GM21447 (cell line): ENCODE measurements at regions not wholly inside any gene's neighbourhood (a gene's known extent, or its start where the extent isn't known, plus 50 kb on each side); places are given as distances from the start of the nearest gene placed in this dataset.
"Not testable (repeated sequence)": the region's sequence is repeated elsewhere in the genome, so short reads cannot be mapped to it uniquely, and the experiment has no call there.

Source experiments
- ATAC-seq: cut with Tn5 transposase; IDR thresholded peaks from one replicate; pipeline ENCODE4 v1.9.1; 2021; ENCODE audit not compliant: unreplicated experiment

DNA sequence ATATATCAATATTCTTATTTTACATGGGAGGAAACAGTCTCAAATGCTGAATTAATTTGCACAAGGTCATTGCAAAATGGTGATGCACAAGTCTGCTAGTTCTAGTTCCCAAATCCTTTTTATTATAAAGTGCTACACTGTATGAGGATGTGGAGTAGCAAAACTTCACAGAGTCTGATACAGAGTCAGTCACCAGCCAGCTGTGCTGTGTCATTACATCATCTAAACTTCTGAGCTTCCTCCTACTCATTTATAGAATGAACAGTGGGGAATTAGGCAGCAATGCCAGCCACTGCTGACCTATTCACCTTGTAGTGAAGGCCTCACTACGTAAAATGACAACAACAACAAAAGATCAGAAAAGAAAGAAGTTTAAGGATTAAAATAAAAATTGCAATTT is 357.8 kb downstream of the TMEM167A start:
- no peak for ATAC-seq

DNA sequence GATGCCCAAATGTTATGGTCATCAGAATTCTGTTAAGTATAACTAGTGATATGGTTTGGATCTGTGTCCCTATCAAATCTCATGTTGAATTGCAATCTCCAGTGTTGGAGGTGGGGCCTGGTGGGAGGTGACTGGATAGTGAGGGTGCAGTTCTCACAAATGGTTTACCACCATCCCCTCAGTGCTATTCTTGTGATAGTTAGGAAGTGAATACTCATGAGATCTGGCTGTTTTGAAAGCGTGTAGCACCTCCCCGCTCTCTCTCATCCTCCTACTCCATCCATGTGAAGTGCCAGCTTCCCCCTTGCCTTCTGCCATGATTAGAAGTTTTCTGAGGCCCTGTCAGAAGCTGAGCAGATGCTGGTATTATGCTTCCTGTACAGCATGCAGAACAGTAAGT is 359.5 kb downstream of the TMEM167A start:
- no peak for ATAC-seq

DNA sequence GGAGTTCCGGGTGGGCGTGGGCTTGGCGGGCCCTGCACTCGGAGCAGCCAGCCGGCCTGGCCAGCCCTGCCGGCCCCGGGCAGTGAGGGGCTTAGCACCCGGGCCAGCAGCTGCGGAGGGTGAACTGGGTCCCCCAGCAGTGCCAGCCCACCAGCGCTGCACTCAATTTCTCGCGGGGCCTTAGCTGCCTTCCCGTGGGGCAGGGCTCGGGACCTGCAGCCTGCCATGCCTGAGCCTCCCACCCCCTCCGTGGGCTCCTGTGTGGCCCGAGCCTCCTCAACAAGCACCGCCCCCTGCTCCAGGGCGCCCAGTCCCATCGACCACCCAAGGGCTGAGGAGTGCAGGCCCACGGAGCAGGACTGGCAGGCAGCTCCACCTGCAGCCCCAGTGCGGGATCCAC is 362.5 kb downstream of the TMEM167A start:
- not testable (repeated sequence) for ATAC-seq

- ATAC-seq, result no peak
Measured at GRCh38 chr5:82713811-82714210, 363.4 kb downstream of the TMEM167A start.

DNA sequence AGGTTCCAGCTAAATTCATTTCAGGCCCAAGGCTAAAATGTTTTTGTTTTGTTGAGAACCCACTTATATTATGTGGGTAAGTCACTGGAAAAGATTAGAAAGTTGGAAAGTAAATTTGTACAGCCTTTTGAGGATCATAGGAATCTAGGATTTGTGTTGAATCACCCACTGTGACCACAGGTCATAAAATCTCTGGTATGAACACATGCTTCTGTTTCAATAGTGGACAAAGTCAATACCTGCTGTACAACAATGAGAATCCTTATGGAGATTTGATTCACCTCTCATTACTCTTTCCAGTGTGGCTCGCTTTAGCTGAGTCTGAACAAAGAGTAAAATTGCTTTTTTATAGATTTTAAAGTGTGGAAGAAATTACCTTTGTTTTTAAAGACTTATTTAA is 369.5 kb downstream of the TMEM167A start:
- no peak for ATAC-seq

GRCh38 chr5:82704381-82704780 is 372.8 kb downstream of the TMEM167A start:
- no peak for ATAC-seq

DNA sequence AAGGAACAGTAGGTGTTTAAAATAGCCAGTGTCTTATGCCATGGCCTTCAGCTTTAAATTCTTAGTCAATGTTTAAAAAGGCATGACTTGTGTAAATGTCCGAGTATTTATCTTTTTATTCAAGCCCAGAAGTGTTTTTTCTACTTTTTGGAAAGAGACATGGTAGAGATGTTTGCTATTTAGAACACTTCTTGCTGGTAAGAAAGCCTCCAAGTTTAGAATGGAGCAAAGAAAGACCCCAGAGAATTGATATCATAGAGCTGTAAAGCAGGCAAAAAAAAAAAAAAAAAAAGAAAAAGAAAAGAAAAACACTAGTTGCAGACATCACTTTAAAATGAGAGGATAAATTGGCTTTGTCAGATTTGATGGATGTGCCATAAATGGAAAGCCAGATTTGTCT is 375.1 kb downstream of the TMEM167A start:
- no peak for ATAC-seq

DNA sequence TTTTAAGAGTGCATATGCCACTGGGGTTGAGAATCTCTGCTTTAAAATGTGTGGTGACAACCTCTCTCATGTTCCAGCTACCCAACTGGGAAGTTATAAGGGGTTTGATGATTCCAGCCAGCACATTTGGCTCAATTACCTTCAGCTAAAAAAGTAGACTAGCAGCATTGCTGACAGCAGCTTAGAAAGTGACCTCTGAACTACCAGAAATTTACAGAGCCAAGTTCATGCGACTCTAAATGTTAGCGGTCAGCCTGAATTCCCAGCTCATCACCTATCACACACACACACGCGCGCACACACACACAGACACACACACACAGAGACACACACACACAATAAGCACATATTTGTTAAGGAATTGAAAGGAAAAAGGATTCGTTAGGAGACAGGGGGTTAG is 377.5 kb downstream of the TMEM167A start:
- ATAC-seq, result no peak

DNA sequence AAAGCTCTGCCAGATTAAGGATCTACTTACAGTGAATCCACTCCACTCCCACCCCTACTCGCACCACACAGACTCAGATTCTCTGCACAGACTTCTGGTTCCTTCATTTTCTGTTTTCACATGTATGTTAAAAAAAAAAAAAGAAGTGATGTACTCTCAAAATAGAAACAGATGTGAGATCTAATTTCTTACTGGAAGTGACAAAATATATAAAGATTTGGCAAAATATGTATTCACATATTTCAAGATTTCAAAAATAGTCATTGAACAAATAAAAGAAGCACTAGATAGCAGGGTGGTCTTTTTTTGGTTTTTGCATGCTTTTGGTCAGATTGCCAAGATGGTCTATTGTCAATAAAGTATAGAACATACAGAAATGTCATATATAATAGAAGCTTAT is 379.2 kb downstream of the TMEM167A start:
- ATAC-seq, result no peak

GRCh38 chr5:82694711-82695285 is 382.4 kb downstream of the TMEM167A start:
- no peak for ATAC-seq

DNA sequence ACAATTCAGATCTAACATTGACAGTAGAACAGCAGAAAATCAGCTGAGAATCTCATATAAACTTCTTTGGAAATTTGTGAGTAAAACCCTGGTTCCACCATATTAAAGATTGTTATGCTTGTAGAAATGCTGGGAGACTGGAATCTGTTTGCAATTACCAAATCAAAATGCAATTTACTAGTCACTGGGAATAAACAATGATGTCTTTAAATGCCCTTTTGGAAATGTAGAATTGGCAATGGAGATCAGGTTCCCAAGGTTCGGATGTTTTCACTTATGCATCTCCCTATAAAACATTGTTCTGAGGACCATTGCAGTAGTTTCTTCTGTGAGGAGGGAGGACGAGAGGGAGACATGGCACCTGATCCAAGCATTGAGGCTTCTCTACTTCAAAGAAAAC is 384.4 kb downstream of the TMEM167A start:
- no peak for ATAC-seq

DNA sequence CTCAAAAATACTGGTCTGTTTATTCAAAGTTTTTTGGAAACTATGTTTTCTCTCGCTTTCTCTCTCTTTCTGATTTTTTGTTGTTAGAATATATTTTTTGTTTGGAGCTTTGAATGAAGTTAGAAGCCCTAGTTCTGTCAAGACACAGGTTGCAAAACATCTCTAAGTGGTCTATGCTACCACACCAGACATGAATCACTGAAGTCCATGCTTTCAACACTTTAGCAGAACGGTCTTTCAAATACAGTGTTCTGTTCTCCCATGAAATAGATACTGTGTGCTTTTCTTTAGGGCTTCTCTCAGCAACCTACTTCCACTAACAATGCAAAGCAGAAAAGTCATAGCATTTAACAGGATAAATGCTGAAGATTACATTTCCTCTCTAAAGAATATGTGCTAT is 392.5 kb downstream of the TMEM167A start:
- no peak for ATAC-seq

GRCh38 chr5:82684165-82684564 is 393.0 kb downstream of the TMEM167A start:
- ATAC-seq, result no peak

- ATAC-seq, result no peak
Measured at GRCh38 chr5:82679660-82680059, 397.5 kb downstream of the TMEM167A start.

DNA sequence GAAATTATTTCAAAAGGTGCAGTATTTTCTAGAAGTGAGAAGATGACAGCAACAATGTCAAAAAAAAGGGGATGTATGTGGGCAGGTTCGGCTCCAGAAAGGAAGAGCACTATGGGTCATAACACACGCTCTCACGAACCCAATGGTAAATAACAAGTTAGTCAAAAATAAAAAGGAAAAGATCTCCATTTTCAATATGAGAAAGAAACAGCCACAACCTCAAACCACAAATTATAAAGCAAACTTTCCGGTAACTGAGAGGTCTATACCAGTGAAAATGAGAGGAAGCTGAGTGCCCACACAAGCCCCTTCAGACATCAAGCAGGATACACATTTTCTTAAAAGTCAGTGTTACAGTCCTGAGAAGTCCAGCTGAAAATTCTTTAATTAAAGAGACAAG is 398.5 kb upstream of the RPS23 start:
- peak; percentile 75 for ATAC-seq

- no peak for ATAC-seq
Measured at GRCh38 chr5:82674671-82675070, 396.5 kb upstream of the RPS23 start.

DNA sequence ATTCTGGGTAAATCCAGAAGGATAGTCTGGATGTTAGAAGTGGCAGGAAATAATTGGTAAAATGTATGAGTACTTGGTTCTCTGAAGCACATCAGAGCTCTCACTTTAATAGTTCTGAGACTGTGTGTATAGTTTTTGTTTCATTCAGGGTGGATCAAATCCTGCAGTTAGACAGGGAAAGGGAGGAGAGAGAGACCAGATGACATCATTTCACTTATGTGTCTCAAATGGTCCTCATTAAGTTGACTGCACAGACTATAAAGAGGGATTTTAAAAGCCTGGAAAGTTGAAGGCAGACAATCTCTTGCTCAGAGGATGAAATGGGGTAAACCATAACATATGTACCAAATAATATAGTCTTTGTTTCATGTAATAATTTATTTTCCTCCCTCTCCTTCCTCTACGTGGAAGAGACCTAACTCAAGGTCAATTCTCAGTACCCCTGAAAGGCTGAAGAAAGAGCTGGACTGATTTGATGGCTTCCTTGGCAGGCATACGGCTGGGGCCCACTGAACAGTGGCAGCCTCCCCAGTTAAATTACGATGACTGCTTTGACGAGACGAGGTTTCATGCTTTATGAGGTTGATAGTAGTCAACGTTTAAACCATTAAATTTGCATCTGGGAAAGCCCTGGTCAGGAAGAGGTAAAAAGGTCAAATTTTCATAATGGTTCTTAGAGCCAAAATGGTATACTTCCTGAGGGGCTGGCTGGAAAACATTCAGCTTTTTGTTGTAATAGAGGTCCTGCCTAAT is 395.1 kb upstream of the RPS23 start:
- no peak for ATAC-seq

DNA sequence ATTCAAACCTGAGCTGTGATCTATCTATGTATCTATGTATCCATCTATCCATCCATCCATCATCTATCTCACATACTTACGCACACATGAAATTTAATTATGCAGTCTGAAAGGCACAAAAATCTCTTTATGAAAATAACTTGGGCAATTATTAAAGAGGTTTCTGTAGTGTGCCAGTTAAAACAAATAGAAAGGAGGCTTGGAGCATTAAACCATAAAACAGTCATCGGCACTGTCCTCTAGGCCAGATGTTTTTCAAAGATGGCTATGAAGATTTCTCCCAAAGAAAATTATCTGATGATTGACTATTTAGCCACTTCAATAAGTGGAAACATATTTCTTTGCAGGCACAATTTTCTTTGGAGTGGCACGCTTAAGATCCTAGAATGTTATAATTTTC is 392.5 kb upstream of the RPS23 start:
- no peak for ATAC-seq

DNA sequence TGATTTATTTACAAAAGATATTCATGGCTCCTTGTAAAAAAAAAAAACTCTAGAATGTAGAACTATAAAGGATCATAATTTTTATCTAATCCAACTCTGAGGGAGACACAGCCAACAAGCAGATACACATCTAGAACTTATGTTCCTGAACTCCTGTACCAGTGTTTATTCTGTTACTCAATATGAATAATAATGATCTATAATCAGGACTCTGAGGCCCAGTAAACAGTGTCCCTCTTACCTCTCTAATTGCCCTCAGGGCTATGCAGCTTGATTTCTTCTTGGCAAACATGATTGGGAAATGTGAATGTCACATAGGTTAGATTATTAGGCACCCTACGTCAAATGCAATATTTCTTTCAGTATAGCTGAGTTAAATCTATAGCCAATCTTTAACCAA is 391.6 kb upstream of the RPS23 start:
- no peak for ATAC-seq

DNA sequence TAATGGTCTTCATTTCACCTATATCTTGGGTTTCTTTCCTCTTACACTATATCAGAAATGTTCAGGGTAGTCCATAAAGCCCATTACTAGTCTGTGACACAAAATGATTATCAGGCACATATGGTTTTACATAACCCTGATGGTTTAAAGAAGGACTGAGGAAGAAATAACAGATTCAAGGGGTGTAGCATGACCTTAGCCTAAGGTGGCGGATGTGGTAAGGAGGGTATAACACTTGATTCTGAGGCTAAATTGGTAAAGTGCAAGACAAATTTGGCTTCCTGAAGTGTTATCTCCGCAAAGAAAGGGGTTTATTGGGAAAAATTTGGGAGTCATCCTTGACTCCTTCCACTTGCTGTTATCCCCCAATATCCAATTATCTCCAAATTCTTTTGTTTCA is 388.2 kb upstream of the RPS23 start:
- ATAC-seq, result no peak

GRCh38 chr5:82664732-82665131 is 386.6 kb upstream of the RPS23 start:
- no peak for ATAC-seq

DNA sequence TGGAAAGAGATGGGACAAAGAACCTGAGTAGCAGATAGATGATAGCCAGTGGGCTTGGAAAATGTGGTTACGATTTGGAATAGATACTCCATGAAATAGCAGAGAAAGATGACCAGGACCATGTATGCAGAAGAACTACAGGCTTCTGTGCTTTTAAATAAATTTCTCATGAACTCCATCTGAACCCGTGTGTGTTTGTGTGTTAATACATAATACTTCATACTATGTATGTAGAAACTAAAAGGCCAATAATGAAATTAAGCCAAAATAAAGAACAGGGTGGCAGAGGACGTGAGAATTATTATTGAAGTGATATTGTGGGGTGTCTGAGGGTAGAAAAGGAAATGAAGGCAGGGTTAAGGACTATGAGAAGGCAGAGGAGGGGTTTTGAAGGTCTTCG is 385.1 kb upstream of the RPS23 start:
- ATAC-seq, result no peak

- ATAC-seq, result no peak
Measured at GRCh38 chr5:82662340-82662739, 384.2 kb upstream of the RPS23 start.
